PC-3 (cell line): ENCODE measurements at regions not wholly inside any gene's neighbourhood (a gene's known extent, or its start where the extent isn't known, plus 50 kb on each side); places are given as distances from the start of the nearest gene placed in this dataset.

ENCODE experiments used
- ATAC-seq: fragments of 200-7000 bp; cut with Tn5 transposase; 2 replicates; pipeline ENCODE4 v1.9.1; 2020; ENCODE audit warnings: mild to moderate bottlenecking, moderate library complexity
- BruUV-seq: library from RNA; stranded (reverse); fragments of 400-500 nt; replicated peaks from 2 replicates; lab custom pipeline; 2021; lab: Mats Ljungman, UMichigan
- CTCF ChIA-PET: fragments of 300-600 bp; sonication (Branson Sonifier 250); formaldehyde crosslinking; loops from one replicate; lab custom pipeline; 2022; ENCODE audit warnings: antibody characterized with exemption; lab: Charles Lee
- POLR2A ChIA-PET: fragments of 300-600 bp; sonication (Branson Sonifier 250); formaldehyde crosslinking; loops from one replicate; lab custom pipeline; 2022; ENCODE audit warnings: antibody characterized with exemption; ENCODE audit not compliant: unreplicated experiment; lab: Charles Lee
- DNase-seq: peaks from one replicate; pipeline ENCODE4 v3.0.0-alpha.2; 2015
- H2AFZ ChIP-seq: fragments of 300-600 bp; sonication (generic); 2 replicates; pipeline ENCODE4 v1.6.0; 2016; ENCODE audit warnings: antibody characterized with exemption, low read length
- H3F3A ChIP-seq: fragments of 300-600 bp; sonication (generic); one replicate; pipeline ENCODE4 v1.6.0; 2017; ENCODE audit warnings: antibody characterized with exemption, low read length, control low read depth, mild to moderate bottlenecking; ENCODE audit not compliant: unreplicated experiment
- H3K27ac ChIP-seq: fragments of 300-600 bp; sonication (generic); 2 replicates; pipeline ENCODE4 v1.5.1; 2016; ENCODE audit warnings: mild to moderate bottlenecking, low read length
- H3K27me3 ChIP-seq: fragments of 300-600 bp; sonication (generic); 2 replicates; pipeline ENCODE4 v1.6.1; 2016; ENCODE audit warnings: low read length, mixed read lengths
- H3K36me3 ChIP-seq: fragments of 300-600 bp; sonication (generic); 2 replicates; pipeline ENCODE4 v1.6.1; 2016; ENCODE audit warnings: low read depth, mixed run types, low read length, mixed read lengths
- H3K4me1 ChIP-seq: fragments of 300-600 bp; sonication (generic); 2 replicates; pipeline ENCODE4 v1.5.1; 2016; ENCODE audit warnings: low read length; ENCODE audit not compliant: insufficient read depth
- H3K4me2 ChIP-seq: fragments of 300-600 bp; sonication (generic); 2 replicates; pipeline ENCODE4 v1.6.0; 2016; ENCODE audit warnings: low read length
- H3K4me3 ChIP-seq: fragments of 300-600 bp; sonication (generic); 2 replicates; pipeline ENCODE4 v1.5.1; 2016; ENCODE audit warnings: mild to moderate bottlenecking, low read length, mixed read lengths
- H3K79me2 ChIP-seq: fragments of 300-600 bp; sonication (generic); 2 replicates; pipeline ENCODE4 v1.6.1; 2017; ENCODE audit warnings: low read length, mixed read lengths
- H3K9ac ChIP-seq: fragments of 300-600 bp; sonication (generic); 2 replicates; pipeline ENCODE4 v1.6.0; 2016; ENCODE audit warnings: mild to moderate bottlenecking, low read length
- H3K9me2 ChIP-seq: fragments of 300-600 bp; sonication (generic); replicated peaks from 2 replicates; pipeline ENCODE4 v1.6.1; 2016; ENCODE audit warnings: mixed run types, low read length, mixed read lengths
- H3K9me3 ChIP-seq: fragments of 300-600 bp; sonication (generic); 2 replicates; pipeline ENCODE4 v1.6.1; 2016; ENCODE audit warnings: low read length, mixed read lengths
- H4K20me1 ChIP-seq: fragments of 300-600 bp; sonication (generic); 2 replicates; pipeline ENCODE4 v1.6.1; 2016; ENCODE audit warnings: low read length, mixed read lengths
- EZH2 ChIP-seq: fragments of 300-600 bp; sonication (generic); IDR thresholded peaks from one replicate; pipeline ENCODE4 v1.6.1; 2017; ENCODE audit warnings: antibody characterized with exemption, mild to moderate bottlenecking, low read length; ENCODE audit not compliant: unreplicated experiment
- EZH2phosphoT487 ChIP-seq: fragments of 300-600 bp; sonication (generic); IDR thresholded peaks from 2 replicates; pipeline ENCODE4 v1.6.1; 2018; ENCODE audit warnings: mild to moderate bottlenecking, antibody characterized with exemption, low read length, borderline replicate concordance
- intact Hi-C: fragments of 100-400 bp; cut with micrococcal nuclease; formaldehyde crosslinking; loops from 2 replicates; pipeline ENCODE4 v1.9.0; 2023
- TF ChIP-seq, protein P1 (sequence below): fragments of 300-600 bp; sonication (generic); conservative IDR thresholded peaks from 2 replicates; pipeline ENCODE4 v1.5.1; 2017; ENCODE audit warnings: antibody characterized with exemption, low read depth, mild to moderate bottlenecking, low read length

GRCh38 chr10:70974351-70974901, 86.1 kb upstream of the PCBD1 start:
- Histone ChIP-seq H3K79me2 (no peaks in the 10 kb centered on the region), H3K36me3 (no peaks in the 10 kb centered on the region), H3K27ac (no peak overlapping the region), H3K4me2 (peak overlapping the region; percentile 26; the same call in 1 of the 2 replicates), H3K4me3 (no peak overlapping the region), H3F3A (no peaks in the 10 kb centered on the region), H4K20me1 (no peaks in the 10 kb centered on the region), H3K4me1 (peaks cover 6% of the 10 kb centered on the region; the same call in 1 of the 2 replicates), H3K9me2 (no peaks in the 10 kb centered on the region), H3K9ac (no peak overlapping the region), H2AFZ (0 out of 2 replicates have a peak overlapping the region, but pooled peaks have one; percentile 23), H3K9me3 (no peaks in the 10 kb centered on the region), H3K27me3 (peaks cover 14% of the 10 kb centered on the region; the same call in 1 of the 2 replicates)
- ATAC-seq (peak; percentile 89), DNase-seq (peak; percentile 78)
- CTCF ChIA-PET = no interaction called here
- BruUV-seq = no TSS peak
- POLR2A ChIA-PET = no interaction called here
- intact Hi-C loops = no loop called here
- TF ChIP-seq, protein P1, sequence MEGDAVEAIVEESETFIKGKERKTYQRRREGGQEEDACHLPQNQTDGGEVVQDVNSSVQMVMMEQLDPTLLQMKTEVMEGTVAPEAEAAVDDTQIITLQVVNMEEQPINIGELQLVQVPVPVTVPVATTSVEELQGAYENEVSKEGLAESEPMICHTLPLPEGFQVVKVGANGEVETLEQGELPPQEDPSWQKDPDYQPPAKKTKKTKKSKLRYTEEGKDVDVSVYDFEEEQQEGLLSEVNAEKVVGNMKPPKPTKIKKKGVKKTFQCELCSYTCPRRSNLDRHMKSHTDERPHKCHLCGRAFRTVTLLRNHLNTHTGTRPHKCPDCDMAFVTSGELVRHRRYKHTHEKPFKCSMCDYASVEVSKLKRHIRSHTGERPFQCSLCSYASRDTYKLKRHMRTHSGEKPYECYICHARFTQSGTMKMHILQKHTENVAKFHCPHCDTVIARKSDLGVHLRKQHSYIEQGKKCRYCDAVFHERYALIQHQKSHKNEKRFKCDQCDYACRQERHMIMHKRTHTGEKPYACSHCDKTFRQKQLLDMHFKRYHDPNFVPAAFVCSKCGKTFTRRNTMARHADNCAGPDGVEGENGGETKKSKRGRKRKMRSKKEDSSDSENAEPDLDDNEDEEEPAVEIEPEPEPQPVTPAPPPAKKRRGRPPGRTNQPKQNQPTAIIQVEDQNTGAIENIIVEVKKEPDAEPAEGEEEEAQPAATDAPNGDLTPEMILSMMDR = no peak
- TF ChIP-seq EZH2 (no peak), EZH2phosphoT487 (no peak)

GRCh38 chr10:70974920-70975319, 86.6 kb upstream of the PCBD1 start:
- H3K9me3 ChIP-seq = no peaks in the 10 kb centered on the region
- no peak for DNase-seq
- no peak for TF ChIP-seq EZH2phosphoT487
- TF ChIP-seq EZH2 = no peak
- TF ChIP-seq, protein P1 = no peak
- H4K20me1 ChIP-seq = no peaks in the 10 kb centered on the region
- no peak overlapping the region for H3K9ac ChIP-seq
- no peak overlapping the region for H3K4me3 ChIP-seq
- no peak overlapping the region for H3K4me2 ChIP-seq
- ChIA-PET CTCF (no interaction called here), POLR2A (no interaction called here)
- H3K4me1 ChIP-seq = peaks cover 6% of the 10 kb centered on the region; the same call in 1 of the 2 replicates
- H3K36me3 ChIP-seq = no peaks in the 10 kb centered on the region
- no peak for ATAC-seq
- peaks cover 14% of the 10 kb centered on the region; the same call in 1 of the 2 replicates for H3K27me3 ChIP-seq
- no peaks in the 10 kb centered on the region for H3K9me2 ChIP-seq
- no peak overlapping the region for H2AFZ ChIP-seq
- intact Hi-C loops = no loop called here
- H3K27ac ChIP-seq = no peak overlapping the region
- H3K79me2 ChIP-seq = no peaks in the 10 kb centered on the region
- no TSS peak for BruUV-seq
- H3F3A ChIP-seq = no peaks in the 10 kb centered on the region

- H3K36me3 ChIP-seq = no peaks in the 10 kb centered on the region
- TF ChIP-seq, protein P1 = no peak
- TF ChIP-seq EZH2 = no peak
- no peak for TF ChIP-seq EZH2phosphoT487
- H3K4me3 ChIP-seq = no peak overlapping the region
- H3K79me2 ChIP-seq = no peaks in the 10 kb centered on the region
- intact Hi-C loops = no loop called here
- POLR2A ChIA-PET = no interaction called here
- CTCF ChIA-PET = interaction anchor here (0.6 kb wide), 1 partner anchor 308 kb away, joined by 7 read pairs; no protein-coding TSS in a partner anchor
- H3K27me3 ChIP-seq = peaks cover 14% of the 10 kb centered on the region; the same call in 1 of the 2 replicates
- ATAC-seq = no peak
- no peaks in the 10 kb centered on the region for H4K20me1 ChIP-seq
- no peak for DNase-seq
- peaks cover 6% of the 10 kb centered on the region; the same call in 1 of the 2 replicates for H3K4me1 ChIP-seq
- no peaks in the 10 kb centered on the region for H3F3A ChIP-seq
- no peaks in the 10 kb centered on the region for H3K9me2 ChIP-seq
- H3K9me3 ChIP-seq = no peaks in the 10 kb centered on the region
- H2AFZ ChIP-seq = no peak overlapping the region
- BruUV-seq = no TSS peak
- H3K4me2 ChIP-seq = no peak overlapping the region
- H3K27ac ChIP-seq = no peak overlapping the region
- H3K9ac ChIP-seq = no peak overlapping the region
Observed at GRCh38 chr10:70976063-70976695, 87.8 kb upstream of the PCBD1 start.
